Inflammatory macrophage treated with lipopolysaccharide for 1 hour (primary cell): ENCODE measurements at regions not wholly inside any gene's neighbourhood (a gene's known extent, or its start where the extent isn't known, plus 50 kb on each side); places are given as distances from the start of the nearest gene placed in this dataset.
"Not testable (repeated sequence)": the region's sequence is repeated elsewhere in the genome, so short reads cannot be mapped to it uniquely, and the experiment has no call there.

Source experiments
- DNase-seq, 2 donors: peaks; one replicate each; pipeline ENCODE4 v3.0.0-alpha.2; 2020 to 2022

GRCh38 chr1:181204530-181204929, 116.0 kb downstream of the IER5 start:
- no peak for DNase-seq

GRCh38 chr1:181205901-181206300, 117.4 kb downstream of the IER5 start:
- no peak for DNase-seq

GRCh38 chr1:181206513-181206912, 118.0 kb downstream of the IER5 start:
- no peak for DNase-seq

GRCh38 chr1:181206979-181207790, 118.7 kb downstream of the IER5 start:
- DNase-seq, result no peak

GRCh38 chr1:181208083-181208482, 119.6 kb downstream of the IER5 start:
- no peak for DNase-seq

GRCh38 chr1:181208967-181209366, 120.5 kb downstream of the IER5 start:
- no peak for DNase-seq

- DNase-seq, result no peak
Observed at GRCh38 chr1:181213056-181213455, 124.6 kb downstream of the IER5 start.

- no peak for DNase-seq
Observed at GRCh38 chr1:181216591-181216994, 128.1 kb downstream of the IER5 start.

GRCh38 chr1:181219938-181220337, 131.4 kb downstream of the IER5 start:
- no peak for DNase-seq

- no peak for DNase-seq
Observed at GRCh38 chr1:181221078-181221477, 132.6 kb downstream of the IER5 start.

GRCh38 chr1:181222972-181223505, 134.5 kb downstream of the IER5 start:
- no peak for DNase-seq

GRCh38 chr1:181226728-181227127, 138.2 kb downstream of the IER5 start:
- DNase-seq, result not testable (repeated sequence)

- DNase-seq, result no peak
Observed at GRCh38 chr1:181239086-181239485, 150.6 kb downstream of the IER5 start.

- not testable (repeated sequence) for DNase-seq
Observed at GRCh38 chr1:181246320-181246719, 157.8 kb downstream of the IER5 start.

- DNase-seq, result not testable (repeated sequence)
Observed at GRCh38 chr1:181248361-181248760, 159.9 kb downstream of the IER5 start.

- no peak for DNase-seq
Observed at GRCh38 chr1:181249186-181249585, 160.7 kb downstream of the IER5 start.

- DNase-seq, result no peak
Observed at GRCh38 chr1:181250038-181250437, 161.5 kb downstream of the IER5 start.

- DNase-seq, result no peak
Observed at GRCh38 chr1:181251001-181251712, 162.7 kb downstream of the IER5 start.

- DNase-seq, result no peak
Observed at GRCh38 chr1:181251713-181252075, 163.2 kb downstream of the IER5 start.

- not testable (repeated sequence) for DNase-seq
Observed at GRCh38 chr1:181253601-181254000, 165.1 kb downstream of the IER5 start.

- DNase-seq, result no peak
Observed at GRCh38 chr1:181255270-181255929, 166.9 kb downstream of the IER5 start.

GRCh38 chr1:181257117-181257516, 168.6 kb downstream of the IER5 start:
- no peak for DNase-seq

- no peak for DNase-seq
Observed at GRCh38 chr1:181259026-181259745, 170.7 kb downstream of the IER5 start.
